Right cardiac atrium (tissue), 5 donors: ENCODE measurements at regions not wholly inside any gene's neighbourhood (a gene's known extent, or its start where the extent isn't known, plus 50 kb on each side); places are given as distances from the start of the nearest gene placed in this dataset.

Experiments used
- ATAC-seq, 2 donors: fragments of 200-7000 bp; cut with Tn5 transposase; one replicate each; pipeline versions ENCODE4 v1.8.0 to v1.9.1; 2020; ENCODE audit warnings: moderate library complexity in 2 of 2, mild to moderate bottlenecking in 1 of 2
- DNase-seq, 3 donors: peaks; one replicate each; pipeline ENCODE4 v3.0.0-alpha.2; 2020
- H3K27ac ChIP-seq: one replicate; pipeline ENCODE4 v1.5.1; 2013; ENCODE audit warnings: mild to moderate bottlenecking, low read length, control low read depth, moderate library complexity
- H3K27me3 ChIP-seq: one replicate; pipeline ENCODE4 v1.6.1; 2013; ENCODE audit not compliant: control insufficient read depth, insufficient read depth
- H3K4me1 ChIP-seq: one replicate; pipeline ENCODE4 v1.6.1; 2013; ENCODE audit warnings: low read length; ENCODE audit not compliant: control insufficient read depth, insufficient read depth
- H3K4me3 ChIP-seq: one replicate; pipeline ENCODE4 v1.5.1; 2013; ENCODE audit warnings: low read length, control low read depth
- H3K9me3 ChIP-seq: one replicate; pipeline ENCODE4 v1.6.1; 2013; ENCODE audit warnings: low read length; ENCODE audit not compliant: control insufficient read depth
- WGBS: extraction: QIAGEN DNeasy Blood & Tissue Kit; methylation state at CpG from one replicate; pipeline ENCODE4 v1.1.7; 2013; 5-methylcytosine and 5-hydroxymethylcytosine counted together
- intact Hi-C, 4 donors: fragments of 100-400 bp; cut with DNase I; formaldehyde crosslinking; loops; one replicate each; pipeline versions ENCODE4 v1.11.0 to v1.14.0; 2022 to 2023
- donor health status: healthy with polysubstance abuse.
- donor health status: DM: no; HTN: yes; CAD: no.
- donor health status: DM: no; HTN: no; CAD: no.
- donor health status: DM: no; HTN: yes; CAD: no; lungs with severe emphysema.
- donor health status: DM: yes; HTN: yes; CAD: no.

DNA sequence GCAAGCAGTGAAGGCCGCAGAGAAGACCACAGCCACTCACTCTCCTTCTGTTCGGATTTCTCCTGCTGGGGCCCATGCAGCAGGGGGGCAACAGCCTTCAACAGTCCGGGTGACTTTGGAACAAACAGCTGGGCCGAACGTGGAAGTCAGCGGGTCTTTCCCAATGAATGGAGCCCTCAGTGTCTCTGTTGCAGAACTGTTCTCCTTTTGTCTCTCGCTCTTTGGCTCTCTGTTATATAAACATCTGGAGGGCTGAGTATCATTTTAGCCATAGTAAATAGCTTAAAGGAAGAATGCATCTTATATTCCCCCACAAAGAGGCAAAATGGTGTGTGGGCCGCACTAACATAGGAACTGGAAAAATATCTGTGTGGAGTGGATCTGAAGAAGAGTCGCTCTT is 136.7 kb upstream of the RALGAPA2 start:
- ATAC-seq (no peak), DNase-seq (no peak)
- WGBS: 72% methylated on average over 9 of the region's 9 CpGs
- Histone ChIP-seq H3K27ac (no peak overlapping the region), H3K4me3 (no peak overlapping the region), H3K27me3 (no peaks in the 10 kb centered on the region), H3K9me3 (no peaks in the 10 kb centered on the region), H3K4me1 (no peaks in the 10 kb centered on the region)
- intact Hi-C loops: loop anchor here in 1 of 4 donors (10.0 kb wide), 1 partner anchor 736 kb away; no protein-coding TSS in a partner anchor

DNA sequence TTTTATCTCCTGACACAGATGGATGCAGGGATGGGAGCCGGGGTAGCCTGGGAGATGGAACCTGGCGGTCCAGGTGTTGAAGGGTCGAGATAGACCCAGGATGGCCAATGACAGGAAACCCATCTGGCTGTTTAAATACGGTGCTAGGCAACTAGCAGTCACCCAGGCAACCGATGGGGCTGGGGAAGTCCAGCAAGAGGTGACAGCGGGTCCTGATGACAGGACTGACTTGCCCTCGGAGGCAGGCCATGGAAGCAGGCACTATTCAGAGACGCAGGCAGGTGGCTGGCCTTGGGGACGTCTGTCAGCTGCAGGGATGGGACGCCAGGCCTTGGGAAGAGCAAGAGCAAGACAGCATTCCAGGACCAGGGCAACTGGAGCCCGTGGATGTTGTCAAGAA is 135.4 kb upstream of the RALGAPA2 start:
- 51% methylated on average over 11 of the region's 11 CpGs for whole genome bisulfite sequencing
- intact Hi-C loops: loop anchor here in 1 of 4 donors (10.0 kb wide), 1 partner anchor 737 kb away; no protein-coding TSS in a partner anchor
- Histone ChIP-seq H3K27me3 (no peaks in the 10 kb centered on the region), H3K4me3 (no peak overlapping the region), H3K9me3 (no peaks in the 10 kb centered on the region), H3K27ac (no peak overlapping the region), H3K4me1 (no peaks in the 10 kb centered on the region)
- ATAC-seq: peak in 1 of 2 donors; percentile 41
- no peak for DNase-seq

DNA sequence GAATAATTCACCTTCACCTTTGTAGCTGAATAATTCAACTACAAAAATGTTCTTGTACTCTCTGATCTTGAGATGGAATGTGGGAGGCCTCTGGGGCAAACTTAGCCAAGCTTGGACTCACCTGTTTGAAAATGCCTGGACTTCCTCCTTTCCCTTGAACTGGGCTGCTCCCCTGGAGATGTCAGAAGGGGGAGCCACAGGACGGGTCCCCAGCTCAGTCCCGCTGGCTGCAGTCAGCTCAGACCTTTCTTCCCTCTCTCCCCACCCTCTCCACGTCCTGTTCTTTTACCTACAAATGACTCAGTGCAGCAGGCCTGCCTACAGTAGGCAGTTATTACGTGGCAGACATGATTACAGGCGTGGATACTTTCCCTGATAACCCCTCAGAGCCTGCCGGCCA is 131.5 kb upstream of the RALGAPA2 start:
- Histone ChIP-seq H3K27me3 (no peaks in the 10 kb centered on the region), H3K27ac (no peak overlapping the region), H3K4me3 (no peak overlapping the region), H3K4me1 (no peaks in the 10 kb centered on the region), H3K9me3 (no peaks in the 10 kb centered on the region)
- no peak for DNase-seq
- no peak for ATAC-seq
- intact Hi-C loops: loop anchor here in 1 of 4 donors (10.0 kb wide), 1 partner anchor 741 kb away; no protein-coding TSS in a partner anchor
- WGBS: 24% methylated on average over 6 of the region's 6 CpGs

DNA sequence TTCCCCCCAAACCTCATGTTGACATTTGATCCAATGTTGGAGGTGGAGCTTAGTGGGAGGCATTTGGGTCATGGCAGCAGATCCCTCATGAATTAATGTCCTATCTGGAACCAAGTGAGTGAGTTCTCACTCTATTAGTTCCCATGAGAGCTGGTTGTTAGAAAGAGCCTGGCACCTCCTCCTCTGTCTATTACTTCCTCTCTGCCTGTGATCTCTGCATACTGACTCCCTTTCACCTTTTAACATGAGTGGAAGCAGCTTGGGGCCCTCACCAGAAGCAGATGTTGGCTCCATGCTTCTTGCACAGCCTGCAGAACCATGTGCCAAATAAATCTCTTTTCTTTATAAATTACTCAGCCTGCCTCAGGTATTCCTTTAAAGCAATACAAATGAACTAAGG is 127.3 kb upstream of the RALGAPA2 start:
- intact Hi-C loops: loop anchor here in 2 of 4 donors (10.0 kb wide), 2 partner anchors 665 to 745 kb away; no protein-coding TSS in a partner anchor
- no peaks in the 10 kb centered on the region for H3K4me1 ChIP-seq
- H3K4me3 ChIP-seq: no peak overlapping the region
- no peaks in the 10 kb centered on the region for H3K27me3 ChIP-seq
- no peak overlapping the region for H3K27ac ChIP-seq
- no peak for ATAC-seq
- DNase-seq: no peak
- no peaks in the 10 kb centered on the region for H3K9me3 ChIP-seq

DNA sequence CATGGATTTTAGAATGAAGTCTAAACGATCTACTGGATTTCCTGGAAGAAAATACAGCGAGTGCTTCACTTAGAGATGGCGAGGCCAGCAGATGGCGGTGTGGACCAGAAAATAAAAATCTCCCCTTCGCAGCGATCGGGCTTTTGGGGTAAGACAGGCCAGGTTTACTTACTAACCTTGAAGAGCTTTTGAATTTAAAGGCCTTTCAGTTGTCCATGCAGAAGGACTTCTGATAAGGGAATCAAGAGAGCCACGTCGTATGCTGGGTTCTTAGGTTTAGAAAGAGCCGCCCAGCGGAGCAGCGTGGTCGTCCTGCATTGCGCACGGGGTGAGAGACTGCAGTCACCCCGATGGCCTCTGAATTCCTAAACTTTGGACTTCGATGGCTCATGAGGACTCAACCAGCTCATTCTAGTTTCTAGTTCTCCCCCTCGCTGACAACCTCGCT is 125.2 kb upstream of the RALGAPA2 start:
- H3K27me3 ChIP-seq: no peaks in the 10 kb centered on the region
- H3K27ac ChIP-seq: no peak overlapping the region
- intact Hi-C loops: loop anchor here in 1 of 4 donors (10.0 kb wide), 1 partner anchor 667 kb away; no protein-coding TSS in a partner anchor
- DNase-seq (peak; percentile 54 to 81 (median 72)), ATAC-seq (peak; percentile 48 to 68)
- no peak overlapping the region for H3K4me3 ChIP-seq
- no peaks in the 10 kb centered on the region for H3K9me3 ChIP-seq
- 21% methylated on average over 19 of the region's 19 CpGs for WGBS
- H3K4me1 ChIP-seq: no peaks in the 10 kb centered on the region

DNA sequence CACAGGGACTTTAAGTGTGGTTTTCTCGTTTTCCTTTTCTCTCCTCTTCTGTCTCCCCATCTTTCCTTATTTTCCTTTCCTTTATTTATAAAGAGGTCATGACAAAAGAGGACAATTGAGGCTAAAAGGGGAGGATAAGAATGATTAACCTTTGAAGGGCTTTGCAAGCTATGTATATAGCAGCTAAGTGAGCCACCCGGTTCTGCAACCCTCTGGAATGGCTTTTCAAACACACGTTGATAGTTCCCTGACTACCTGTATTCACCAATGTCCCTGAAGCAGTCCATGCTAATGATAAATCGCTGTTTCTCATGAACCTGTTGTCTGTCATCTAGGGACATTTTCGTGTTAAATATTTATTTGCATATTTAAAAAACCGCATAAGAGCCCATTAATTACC is 124.4 kb upstream of the RALGAPA2 start:
- intact Hi-C loops: loop anchor here in 1 of 4 donors (10.0 kb wide), 1 partner anchor 668 kb away; no protein-coding TSS in a partner anchor
- Histone ChIP-seq H3K4me3 (no peak overlapping the region), H3K9me3 (no peaks in the 10 kb centered on the region), H3K4me1 (no peaks in the 10 kb centered on the region), H3K27ac (no peak overlapping the region), H3K27me3 (no peaks in the 10 kb centered on the region)
- ATAC-seq: no peak
- 64% methylated on average over 6 of the region's 6 CpGs for WGBS
- no peak for DNase-seq

DNA sequence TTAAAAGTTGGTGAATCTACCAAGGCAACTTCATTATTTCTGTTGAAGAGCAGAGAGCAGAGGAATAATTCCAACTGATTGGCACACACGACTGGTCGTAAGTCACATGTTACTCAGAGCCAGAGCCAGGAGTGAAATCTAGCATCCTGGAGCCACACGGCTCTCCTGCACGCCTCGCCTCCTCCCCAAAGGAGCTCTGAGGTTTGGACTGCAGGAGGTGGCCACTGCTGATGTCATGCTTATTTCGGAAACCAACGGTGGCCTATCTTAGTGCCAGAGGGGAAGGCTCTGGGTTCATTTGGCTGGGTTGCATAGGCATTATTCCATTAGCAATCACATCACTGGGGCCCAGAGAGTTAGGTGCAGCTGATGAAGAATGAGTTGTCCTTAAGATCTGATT is 123.5 kb upstream of the RALGAPA2 start:
- Histone ChIP-seq H3K4me3 (no peak overlapping the region), H3K4me1 (no peaks in the 10 kb centered on the region), H3K9me3 (no peaks in the 10 kb centered on the region), H3K27ac (no peak overlapping the region), H3K27me3 (no peaks in the 10 kb centered on the region)
- WGBS: 39% methylated on average over 7 of the region's 7 CpGs
- intact Hi-C loops: loop anchor here in 1 of 4 donors (10.0 kb wide), 1 partner anchor 669 kb away; no protein-coding TSS in a partner anchor
- ATAC-seq: no peak
- no peak for DNase-seq

DNA sequence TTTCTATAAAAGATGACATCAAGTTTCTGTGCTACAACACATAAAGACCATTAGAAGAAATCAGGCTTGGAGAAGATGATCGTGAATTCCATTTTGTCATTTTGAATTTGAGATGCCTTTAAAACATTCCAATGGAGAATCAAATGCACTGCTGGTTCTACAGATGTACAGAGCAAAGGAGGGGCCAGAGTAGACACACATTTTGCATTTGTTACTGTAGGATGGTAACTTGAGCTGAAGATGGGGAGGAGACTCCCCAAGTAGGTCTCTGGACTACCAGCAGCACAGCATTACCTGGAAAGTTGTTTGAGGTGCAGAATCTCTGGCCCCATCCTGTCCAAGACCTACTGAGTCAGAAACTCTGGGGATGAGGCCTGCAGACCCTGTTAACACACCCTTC is 121.6 kb upstream of the RALGAPA2 start:
- Histone ChIP-seq H3K27me3 (no peaks in the 10 kb centered on the region), H3K27ac (no peak overlapping the region), H3K4me1 (no peaks in the 10 kb centered on the region), H3K4me3 (no peak overlapping the region), H3K9me3 (no peaks in the 10 kb centered on the region)
- DNase-seq: no peak
- intact Hi-C loops: loop anchor here in 1 of 4 donors (10.0 kb wide), 1 partner anchor 671 kb away; no protein-coding TSS in a partner anchor
- WGBS: 89% methylated on average over 1 of the region's 1 CpG
- ATAC-seq: no peak

DNA sequence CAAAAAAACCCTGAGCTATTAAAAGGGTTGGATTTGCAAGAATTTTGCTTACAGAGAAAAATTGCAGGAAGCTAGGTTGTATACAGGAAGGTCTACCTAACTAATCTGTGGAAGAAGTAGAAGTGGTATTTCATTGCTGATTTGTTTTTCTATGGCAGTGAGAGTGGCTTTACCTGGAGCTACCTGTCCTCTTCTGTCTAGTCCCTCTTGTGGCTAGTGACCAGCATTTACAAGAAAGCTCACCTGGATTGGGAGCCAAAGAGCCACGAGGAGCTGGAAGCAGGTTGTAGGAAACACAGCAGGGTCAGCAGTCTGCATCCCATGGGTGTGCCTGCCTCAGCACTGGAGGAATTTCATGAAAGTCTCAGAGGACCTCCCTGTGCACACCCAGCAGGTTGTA is 120.3 kb upstream of the RALGAPA2 start:
- no peaks in the 10 kb centered on the region for H3K9me3 ChIP-seq
- H3K4me1 ChIP-seq: no peaks in the 10 kb centered on the region
- no peak overlapping the region for H3K4me3 ChIP-seq
- no peaks in the 10 kb centered on the region for H3K27me3 ChIP-seq
- H3K27ac ChIP-seq: no peak overlapping the region
- intact Hi-C loops: loop anchor here in 1 of 4 donors (10.0 kb wide), 1 partner anchor 672 kb away; no protein-coding TSS in a partner anchor
- no peak for ATAC-seq
- 60% methylated on average over 1 of the region's 1 CpG for WGBS
- no peak for DNase-seq

DNA sequence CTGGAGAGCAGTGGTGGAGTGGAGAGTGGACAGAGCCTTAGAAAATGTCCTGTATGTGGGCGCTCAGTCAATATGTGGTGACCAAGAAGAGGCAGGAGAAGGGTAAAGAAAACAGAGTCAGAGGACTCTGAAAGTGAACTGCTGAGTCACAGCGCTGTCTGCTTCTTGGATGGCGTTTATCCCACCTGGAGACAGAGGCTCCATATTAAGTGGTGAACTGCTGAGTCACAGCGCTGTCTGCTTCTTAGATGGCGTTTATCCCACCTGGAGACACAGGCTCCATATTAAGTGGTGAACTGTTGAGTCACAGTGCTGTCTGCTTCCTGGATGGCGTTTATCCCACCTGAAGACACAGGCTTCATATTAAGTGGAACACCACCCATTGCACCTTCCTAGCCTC is 119.3 kb upstream of the RALGAPA2 start:
- Histone ChIP-seq H3K4me3 (no peak overlapping the region), H3K27ac (no peak overlapping the region), H3K9me3 (no peaks in the 10 kb centered on the region), H3K4me1 (no peaks in the 10 kb centered on the region), H3K27me3 (no peaks in the 10 kb centered on the region)
- ATAC-seq (no peak), DNase-seq (no peak)
- intact Hi-C loops: loop anchor here in 1 of 4 donors (10.0 kb wide), 1 partner anchor 673 kb away; no protein-coding TSS in a partner anchor
- WGBS: 90% methylated on average over 6 of the region's 6 CpGs

DNA sequence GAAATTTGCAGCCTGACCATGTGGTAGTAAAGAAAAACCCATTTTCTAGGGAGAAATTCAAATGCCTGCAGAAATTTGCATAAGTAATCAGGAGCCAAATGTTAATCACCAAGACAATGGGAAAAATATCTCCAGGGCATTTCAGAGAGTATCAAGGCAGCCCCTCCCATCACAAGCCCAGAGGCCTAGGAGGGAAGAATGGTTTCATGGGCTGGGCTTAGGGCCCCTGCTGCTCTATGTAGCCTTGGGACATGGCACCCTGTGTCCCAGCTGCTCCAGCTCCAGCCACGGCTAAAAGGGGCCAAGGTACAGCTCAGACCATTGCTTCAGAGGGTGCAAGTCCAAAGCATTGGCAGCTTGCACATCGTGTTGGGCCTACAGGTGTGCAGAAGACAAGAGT is 117.2 kb upstream of the RALGAPA2 start:
- no peaks in the 10 kb centered on the region for H3K27me3 ChIP-seq
- ATAC-seq: no peak
- intact Hi-C loops: loop anchor here in 1 of 4 donors (10.0 kb wide), 1 partner anchor 675 kb away; no protein-coding TSS in a partner anchor
- H3K9me3 ChIP-seq: no peaks in the 10 kb centered on the region
- DNase-seq: no peak
- H3K4me1 ChIP-seq: peaks cover 2% of the 10 kb centered on the region
- WGBS: 92% methylated on average over 2 of the region's 2 CpGs
- H3K4me3 ChIP-seq: no peak overlapping the region
- H3K27ac ChIP-seq: no peak overlapping the region
